OCI-LY7 (cell line): ENCODE measurements at regions not wholly inside any gene's neighbourhood (a gene's known extent, or its start where the extent isn't known, plus 50 kb on each side); places are given as distances from the start of the nearest gene placed in this dataset.

Experiments used
- BruUV-seq: library from RNA; stranded (reverse); fragments of 400-500 nt; replicated peaks from 2 replicates; lab custom pipeline; 2021; lab: Mats Ljungman, UMichigan
- CTCF ChIA-PET: fragments of 300-600 bp; sonication (Branson Sonifier 250); formaldehyde crosslinking; loops from one replicate; lab custom pipeline; 2022; ENCODE audit warnings: antibody characterized with exemption; ENCODE audit not compliant: unreplicated experiment; lab: Charles Lee
- POLR2A ChIA-PET: fragments of 300-600 bp; sonication (Branson Sonifier 250); formaldehyde crosslinking; loops from one replicate; lab custom pipeline; 2022; ENCODE audit warnings: antibody characterized with exemption; lab: Charles Lee
- DNase-seq: peaks from one replicate; pipeline ENCODE4 v3.0.0-alpha.2; 2015; ENCODE audit warnings: low spot score
- H2AFZ ChIP-seq: fragments of 200-600 bp; sonication (generic), shearing (Covaris generic); 2 replicates; pipeline ENCODE4 v1.6.1; 2014; ENCODE audit warnings: mild to moderate bottlenecking, antibody characterized with exemption, low read length, moderate library complexity
- H3K27ac ChIP-seq: fragments of 200-600 bp; sonication (generic); 2 replicates; pipeline ENCODE4 v1.5.1; 2014; ENCODE audit warnings: mixed run types, low read depth, mild to moderate bottlenecking, moderate library complexity, low read length, inconsistent platforms; ENCODE audit not compliant: poor library complexity, severe bottlenecking
- H3K36me3 ChIP-seq: fragments of 200-600 bp; sonication (generic); 2 replicates; pipeline ENCODE4 v1.6.1; 2014; ENCODE audit warnings: mild to moderate bottlenecking, antibody characterized with exemption, low read length, moderate library complexity, mixed read lengths; ENCODE audit not compliant: insufficient read depth
- H3K4me1 ChIP-seq: fragments of 200-600 bp; sonication (generic); 2 replicates; pipeline ENCODE4 v1.5.1; 2014; ENCODE audit warnings: mild to moderate bottlenecking, low read length; ENCODE audit not compliant: insufficient read depth, poor library complexity, severe bottlenecking
- H3K4me2 ChIP-seq: fragments of 200-600 bp; sonication (generic); 2 replicates; pipeline ENCODE4 v1.6.1; 2014; ENCODE audit warnings: mild to moderate bottlenecking, low read length
- H3K4me3 ChIP-seq: fragments of 200-600 bp; sonication (generic); 2 replicates; pipeline ENCODE4 v1.5.1; 2014; ENCODE audit warnings: mild to moderate bottlenecking, low read depth, low read length; ENCODE audit not compliant: poor library complexity, severe bottlenecking
- H3K79me2 ChIP-seq: fragments of 200-600 bp; sonication (generic); 2 replicates; pipeline ENCODE4 v1.6.1; 2016; ENCODE audit warnings: low read depth, mild to moderate bottlenecking, low read length, moderate library complexity, mixed read lengths; ENCODE audit not compliant: insufficient read depth
- H3K9me2 ChIP-seq: fragments of 200-600 bp; sonication (generic); 2 replicates; pipeline ENCODE4 v1.6.1; 2016; ENCODE audit warnings: mild to moderate bottlenecking, low read length, mixed read lengths; ENCODE audit not compliant: insufficient read depth
- H3K9me3 ChIP-seq: fragments of 200-600 bp; sonication (generic); 2 replicates; pipeline ENCODE4 v1.6.1; 2014; ENCODE audit warnings: mild to moderate bottlenecking, mixed run types, low read length, mixed read lengths
- H4K20me1 ChIP-seq: fragments of 200-600 bp; sonication (generic); 2 replicates; pipeline ENCODE4 v1.6.1; 2014; ENCODE audit warnings: mild to moderate bottlenecking, antibody characterized with exemption, low read length, moderate library complexity, mixed read lengths; ENCODE audit not compliant: insufficient read depth
- CTCF ChIP-seq: fragments of 200-600 bp; sonication (generic); conservative IDR thresholded peaks from 2 replicates; pipeline ENCODE4 v1.5.1; 2014; ENCODE audit warnings: mild to moderate bottlenecking, antibody characterized with exemption, low read length, moderate library complexity, mixed read lengths
- EZH2phosphoT487 ChIP-seq: fragments of 200-600 bp; sonication (generic); IDR thresholded peaks from 2 replicates; pipeline ENCODE4 v1.6.1; 2018; ENCODE audit warnings: low read depth, borderline replicate concordance, mild to moderate bottlenecking, mixed run types, antibody characterized with exemption, low read length, moderate library complexity, mixed read lengths
- intact Hi-C: fragments of 100-400 bp; cut with micrococcal nuclease; formaldehyde crosslinking; loops from one replicate; pipeline ENCODE4 v1.10.0; 2022; ENCODE audit not compliant: unreplicated experiment

DNA sequence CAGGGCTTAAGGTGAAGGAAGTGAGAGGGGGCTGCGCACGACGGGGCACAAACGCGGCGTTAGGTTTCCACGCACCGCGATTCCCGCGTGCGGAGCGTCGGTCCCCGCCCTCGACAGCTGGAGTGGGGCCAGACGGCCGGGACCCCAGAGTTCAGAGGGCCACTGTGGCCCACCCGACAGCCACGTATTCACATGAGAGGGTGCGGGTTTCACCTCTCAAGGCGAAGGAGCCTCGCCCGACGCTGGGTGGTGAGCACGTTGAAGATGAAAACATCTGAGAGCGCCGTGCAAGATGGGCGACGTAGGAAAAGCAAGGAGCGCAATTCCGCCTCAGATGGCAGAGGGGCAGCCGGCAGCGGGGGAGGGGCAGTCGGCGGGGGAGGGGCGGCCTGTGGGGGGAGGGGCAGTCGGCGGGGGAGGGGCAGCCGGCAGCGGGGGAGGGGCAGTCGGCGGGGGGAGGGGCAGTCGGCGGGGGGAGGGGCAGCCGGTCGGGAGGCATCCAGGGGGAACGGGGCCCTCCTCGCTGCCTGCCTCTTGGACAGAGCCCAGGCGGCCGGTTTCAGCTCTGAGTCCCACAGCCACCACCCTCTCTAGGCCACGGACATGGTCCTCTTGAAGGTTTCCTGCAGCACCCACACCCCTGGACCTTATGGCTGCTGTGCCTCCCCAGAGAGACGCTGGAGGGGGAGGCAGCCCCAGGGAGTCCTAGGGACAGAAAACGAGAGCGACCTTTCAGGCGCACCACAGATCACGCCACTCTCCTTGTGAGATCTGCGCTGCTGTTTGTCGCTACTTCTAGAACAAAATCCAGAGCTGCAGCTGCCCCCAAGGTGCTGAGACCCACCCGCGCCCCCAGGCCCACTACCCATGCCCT is 113.7 kb downstream of the DLL1 start:
- intact Hi-C loops: no loop called here
- BruUV-seq: no TSS peak
- H3K27ac ChIP-seq: no peak overlapping the region
- no peaks in the 10 kb centered on the region for H3K4me1 ChIP-seq
- H3K9me3 ChIP-seq: no peaks in the 10 kb centered on the region; the same call in 1 of the 2 replicates
- CTCF ChIA-PET: no interaction called here
- TF ChIP-seq EZH2phosphoT487 (no peak), CTCF (no peak)
- no peak overlapping the region for H2AFZ ChIP-seq
- POLR2A ChIA-PET: no interaction called here
- H3K79me2 ChIP-seq: no peaks in the 10 kb centered on the region
- no peaks in the 10 kb centered on the region for H3K36me3 ChIP-seq
- DNase-seq: no peak
- no peak overlapping the region for H3K4me2 ChIP-seq
- no peaks in the 10 kb centered on the region for H4K20me1 ChIP-seq
- H3K9me2 ChIP-seq: no peaks in the 10 kb centered on the region
- H3K4me3 ChIP-seq: no peak overlapping the region

- intact Hi-C loops: no loop called here
- no TSS peak for BruUV-seq
- DNase-seq: no peak
Observed at GRCh38 chr6:170176136-170176897, 114.6 kb downstream of the DLL1 start.

DNA sequence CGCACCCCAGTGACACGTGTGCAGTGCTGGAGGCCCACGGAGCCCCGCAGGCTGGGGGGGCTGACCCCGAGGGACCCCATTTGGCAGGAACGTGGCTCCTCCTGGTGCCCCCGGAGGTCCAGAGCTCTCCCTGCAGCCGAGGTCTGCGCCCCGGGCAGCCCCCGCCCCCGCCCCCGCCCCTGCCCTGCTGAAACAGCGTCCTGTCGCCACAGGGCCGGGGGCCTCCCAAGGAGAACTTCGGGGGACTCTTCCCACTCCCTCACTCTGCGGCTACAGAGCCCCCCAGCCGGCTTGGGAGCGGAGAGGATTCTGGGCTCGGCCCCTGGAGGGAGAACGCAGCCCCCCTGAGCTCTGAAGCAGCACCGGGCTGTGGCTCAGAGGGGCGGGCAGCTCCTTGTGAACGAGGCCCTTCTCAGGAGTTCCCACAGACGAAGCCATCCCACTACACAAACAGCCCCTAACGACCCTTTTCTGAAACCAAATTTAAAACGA is 115.2 kb downstream of the DLL1 start:
- H3K4me3 ChIP-seq: no peak overlapping the region
- no peaks in the 10 kb centered on the region for H3K79me2 ChIP-seq
- no peak for DNase-seq
- H3K36me3 ChIP-seq: no peaks in the 10 kb centered on the region
- no peaks in the 10 kb centered on the region for H3K9me2 ChIP-seq
- BruUV-seq: no TSS peak
- H3K9me3 ChIP-seq: no peaks in the 10 kb centered on the region
- intact Hi-C loops: no loop called here
- TF ChIP-seq CTCF: no peak
- TF ChIP-seq EZH2phosphoT487: no peak
- no peak overlapping the region for H3K4me2 ChIP-seq
- POLR2A ChIA-PET: no interaction called here
- H3K27ac ChIP-seq: no peak overlapping the region
- H4K20me1 ChIP-seq: no peaks in the 10 kb centered on the region
- no peaks in the 10 kb centered on the region for H3K4me1 ChIP-seq
- H2AFZ ChIP-seq: no peak overlapping the region
- CTCF ChIA-PET: no interaction called here

More at GRCh38 chr6:170176136-170176897, 114.6 kb downstream of the DLL1 start:
- ChIA-PET POLR2A (no interaction called here), CTCF (no interaction called here)
- Histone ChIP-seq H3K27ac (no peak overlapping the region), H3K79me2 (no peaks in the 10 kb centered on the region), H3K4me1 (no peaks in the 10 kb centered on the region), H3K4me2 (no peak overlapping the region), H2AFZ (no peak overlapping the region), H3K36me3 (no peaks in the 10 kb centered on the region), H3K4me3 (no peak overlapping the region), H3K9me3 (no peaks in the 10 kb centered on the region), H4K20me1 (no peaks in the 10 kb centered on the region), H3K9me2 (no peaks in the 10 kb centered on the region)
- TF ChIP-seq EZH2phosphoT487: no peak
